Natural killer cell (primary cell): ENCODE measurements at regions not wholly inside any gene's neighbourhood (a gene's known extent, or its start where the extent isn't known, plus 50 kb on each side); places are given as distances from the start of the nearest gene placed in this dataset.

Experiments used
- ATAC-seq, 3 donors: fragments of 150-1000 bp in 2 of 3; fragments of 200-7000 bp in 1 of 3; cut with Tn5 transposase; 1 replicate in 1 of 3; 2 replicates in 2 of 3; pipeline ENCODE4 v1.10.0; 2021; ENCODE audit warnings: mild to moderate bottlenecking in 2 of 3, moderate library complexity in 2 of 3
- DNase-seq, 2 donors: peaks; one replicate each; pipeline versions ENCODE4 v3.0.0 to v3.0.0-alpha.2; 2013 to 2021; ENCODE audit warnings: mixed read lengths in 1 of 2
- H3K27ac ChIP-seq: one replicate; pipeline ENCODE4 v1.5.1; 2013; ENCODE audit warnings: mild to moderate bottlenecking, low read length
- H3K27me3 ChIP-seq: one replicate; pipeline ENCODE4 v1.6.1; 2013; ENCODE audit warnings: low read length; ENCODE audit not compliant: control insufficient read depth, insufficient read depth
- H3K36me3 ChIP-seq: one replicate; pipeline ENCODE4 v1.6.1; 2013; ENCODE audit warnings: low read length; ENCODE audit not compliant: control insufficient read depth, insufficient read depth
- H3K4me1 ChIP-seq: one replicate; pipeline ENCODE4 v1.6.1; 2013; ENCODE audit warnings: low read length; ENCODE audit not compliant: control insufficient read depth, insufficient read depth
- H3K4me3 ChIP-seq: one replicate; pipeline ENCODE4 v1.5.1; 2013; ENCODE audit warnings: low read length
- H3K9me3 ChIP-seq: one replicate; pipeline ENCODE4 v1.6.1; 2013; ENCODE audit warnings: low read length; ENCODE audit not compliant: control insufficient read depth, insufficient read depth
- H3K27ac Mint-ChIP-seq, 2 donors: one replicate each; pipeline ENCODE4 v1.8.0; 2022; ENCODE audit warnings: mild to moderate bottlenecking in 2 of 2, mixed read lengths in 2 of 2, moderate library complexity in 1 of 2
- H3K27me3 Mint-ChIP-seq, 2 donors: one replicate each; pipeline ENCODE4 v1.8.0; 2022; ENCODE audit warnings: low read depth in 2 of 2, mixed read lengths in 2 of 2
- H3K36me3 Mint-ChIP-seq: one replicate; pipeline ENCODE4 v1.8.0; 2022; ENCODE audit warnings: mixed read lengths
- H3K4me1 Mint-ChIP-seq, 2 donors: one replicate each; pipeline ENCODE4 v1.8.0; 2022; ENCODE audit warnings: mixed read lengths in 2 of 2
- H3K4me3 Mint-ChIP-seq: one replicate; pipeline ENCODE4 v1.8.0; 2022; ENCODE audit warnings: mild to moderate bottlenecking, moderate library complexity, mixed read lengths
- H3K9me3 Mint-ChIP-seq, 2 donors: one replicate each; pipeline ENCODE4 v1.8.0; 2022; ENCODE audit warnings: mixed read lengths in 2 of 2
- WGBS: methylation state at CpG from one replicate; pipeline ENCODE4 v1.1.7; 2013; ENCODE audit warnings: missing lambda C conversion rate; ENCODE audit not compliant: insufficient coverage; 5-methylcytosine and 5-hydroxymethylcytosine counted together
- intact Hi-C: fragments of 100-400 bp; cut with micrococcal nuclease; formaldehyde crosslinking; loops from one replicate; pipeline ENCODE4 v1.14.2; 2022
- TF ChIP-seq, protein P1 (sequence below): fragments of 200-600 bp; IDR thresholded peaks from one replicate; pipeline ENCODE4 v1.8.0; 2022; ENCODE audit warnings: antibody characterized with exemption

DNA sequence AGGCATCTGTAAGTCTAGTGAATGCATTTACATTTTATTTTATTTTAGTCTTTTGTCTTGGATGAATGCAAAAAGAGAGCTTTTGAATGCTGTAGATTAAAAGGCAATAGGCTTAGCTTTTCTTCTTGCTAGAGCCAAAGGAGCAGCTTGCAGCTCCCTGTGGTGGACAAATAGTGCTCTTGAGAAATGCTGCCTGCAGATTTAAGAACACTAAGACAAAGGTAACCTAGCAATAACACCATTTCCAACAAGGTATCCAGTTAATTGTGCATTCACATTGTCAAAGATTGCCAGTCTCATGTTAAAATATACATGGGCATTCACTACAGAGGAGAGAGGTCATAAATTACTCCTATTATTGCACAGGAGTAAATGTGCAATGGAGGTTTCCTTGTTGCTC is 859.2 kb upstream of the PRKX start:
- Histone ChIP-seq H3K4me1 (no peaks in the 10 kb centered on the region), H3K36me3 (no peaks in the 10 kb centered on the region), H3K27me3 (no peaks in the 10 kb centered on the region), H3K27ac (no peak overlapping the region), H3K4me3 (no peak overlapping the region), H3K9me3 (no peaks in the 10 kb centered on the region)
- H3K27ac Mint-ChIP-seq, result no peak overlapping the region
- DNase-seq (no peak), ATAC-seq (no peak)
- intact Hi-C loops, result no loop called here
- no peaks in the 10 kb centered on the region for H3K36me3 Mint-ChIP-seq
- peaks cover 3 to 6% of the 10 kb centered on the region in 2 donors for H3K9me3 Mint-ChIP-seq
- TF ChIP-seq, protein P1, sequence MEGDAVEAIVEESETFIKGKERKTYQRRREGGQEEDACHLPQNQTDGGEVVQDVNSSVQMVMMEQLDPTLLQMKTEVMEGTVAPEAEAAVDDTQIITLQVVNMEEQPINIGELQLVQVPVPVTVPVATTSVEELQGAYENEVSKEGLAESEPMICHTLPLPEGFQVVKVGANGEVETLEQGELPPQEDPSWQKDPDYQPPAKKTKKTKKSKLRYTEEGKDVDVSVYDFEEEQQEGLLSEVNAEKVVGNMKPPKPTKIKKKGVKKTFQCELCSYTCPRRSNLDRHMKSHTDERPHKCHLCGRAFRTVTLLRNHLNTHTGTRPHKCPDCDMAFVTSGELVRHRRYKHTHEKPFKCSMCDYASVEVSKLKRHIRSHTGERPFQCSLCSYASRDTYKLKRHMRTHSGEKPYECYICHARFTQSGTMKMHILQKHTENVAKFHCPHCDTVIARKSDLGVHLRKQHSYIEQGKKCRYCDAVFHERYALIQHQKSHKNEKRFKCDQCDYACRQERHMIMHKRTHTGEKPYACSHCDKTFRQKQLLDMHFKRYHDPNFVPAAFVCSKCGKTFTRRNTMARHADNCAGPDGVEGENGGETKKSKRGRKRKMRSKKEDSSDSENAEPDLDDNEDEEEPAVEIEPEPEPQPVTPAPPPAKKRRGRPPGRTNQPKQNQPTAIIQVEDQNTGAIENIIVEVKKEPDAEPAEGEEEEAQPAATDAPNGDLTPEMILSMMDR, result no peak
- H3K4me1 Mint-ChIP-seq, result no peaks in the 10 kb centered on the region
- no peaks in the 10 kb centered on the region for H3K27me3 Mint-ChIP-seq
- no peak overlapping the region for H3K4me3 Mint-ChIP-seq

DNA sequence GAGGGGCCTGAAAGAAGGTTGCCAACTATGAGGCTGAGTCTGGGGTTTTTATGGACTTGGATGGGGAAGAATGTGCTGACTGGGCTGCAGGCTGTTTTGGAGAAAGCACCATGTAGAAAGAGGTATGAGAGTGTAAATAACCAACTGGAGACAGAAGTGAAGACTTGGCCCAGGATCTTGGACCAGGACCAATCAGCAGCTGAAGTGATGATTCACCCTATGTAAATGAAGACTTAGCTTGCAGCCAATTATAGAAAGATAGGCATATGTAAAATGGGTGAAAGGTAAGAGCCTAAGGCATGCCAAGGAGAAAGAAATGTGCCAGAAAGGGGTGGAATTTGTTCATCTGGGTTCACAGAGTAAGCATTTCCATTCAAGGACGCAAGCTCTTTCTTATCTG is 856.7 kb upstream of the PRKX start:
- 78% methylated on average over 1 of the region's 1 CpG for WGBS
- intact Hi-C loops, result no loop called here
- no peaks in the 10 kb centered on the region for H3K9me3 ChIP-seq
- no peaks in the 10 kb centered on the region for H3K4me1 ChIP-seq
- H3K27ac ChIP-seq, result no peak overlapping the region
- no peaks in the 10 kb centered on the region for H3K4me1 Mint-ChIP-seq
- peaks cover 3 to 6% of the 10 kb centered on the region in 2 donors for H3K9me3 Mint-ChIP-seq
- no peak overlapping the region for H3K27ac Mint-ChIP-seq
- no peak for ATAC-seq
- no peaks in the 10 kb centered on the region for H3K36me3 ChIP-seq
- no peaks in the 10 kb centered on the region for H3K27me3 ChIP-seq
- H3K4me3 Mint-ChIP-seq, result no peak overlapping the region
- DNase-seq, result no peak
- TF ChIP-seq, protein P1, result no peak
- no peak overlapping the region for H3K4me3 ChIP-seq
- H3K27me3 Mint-ChIP-seq, result no peaks in the 10 kb centered on the region
- H3K36me3 Mint-ChIP-seq, result no peaks in the 10 kb centered on the region

DNA sequence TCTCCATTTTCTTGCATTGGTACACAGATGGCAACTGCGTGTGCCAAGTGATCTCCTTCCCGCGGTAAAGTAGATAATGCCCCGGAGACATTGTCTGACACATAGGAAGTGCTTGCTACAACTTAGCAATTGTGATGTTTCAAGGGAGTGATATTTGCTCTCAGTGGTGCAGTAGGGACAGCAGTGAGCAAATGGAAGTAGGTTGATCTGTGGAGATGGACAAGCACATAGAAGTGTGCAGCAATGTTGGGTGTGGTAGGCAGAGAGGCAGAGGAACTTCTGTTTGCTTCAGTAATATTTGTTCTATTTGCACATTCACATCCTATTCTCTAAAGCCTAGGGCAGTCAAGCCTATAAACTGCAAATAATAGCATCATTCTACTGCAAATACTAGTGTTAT is 846.7 kb upstream of the PRKX start:
- TF ChIP-seq, protein P1, result no peak
- Histone ChIP-seq H3K4me3 (no peak overlapping the region), H3K4me1 (no peaks in the 10 kb centered on the region), H3K27me3 (no peaks in the 10 kb centered on the region), H3K9me3 (no peaks in the 10 kb centered on the region), H3K36me3 (no peaks in the 10 kb centered on the region), H3K27ac (no peak overlapping the region)
- Mint-ChIP-seq H3K36me3 (no peaks in the 10 kb centered on the region), H3K27me3 (no peaks in the 10 kb centered on the region), H3K4me1 (no peaks in the 10 kb centered on the region), H3K27ac (no peak overlapping the region), H3K9me3 (peaks cover 0 to under 1% of the 10 kb centered on the region in 2 donors), H3K4me3 (no peak overlapping the region)
- no peak for ATAC-seq
- no peak for DNase-seq
- 91% methylated on average over 4 of the region's 4 CpGs for WGBS
- intact Hi-C loops, result no loop called here

DNA sequence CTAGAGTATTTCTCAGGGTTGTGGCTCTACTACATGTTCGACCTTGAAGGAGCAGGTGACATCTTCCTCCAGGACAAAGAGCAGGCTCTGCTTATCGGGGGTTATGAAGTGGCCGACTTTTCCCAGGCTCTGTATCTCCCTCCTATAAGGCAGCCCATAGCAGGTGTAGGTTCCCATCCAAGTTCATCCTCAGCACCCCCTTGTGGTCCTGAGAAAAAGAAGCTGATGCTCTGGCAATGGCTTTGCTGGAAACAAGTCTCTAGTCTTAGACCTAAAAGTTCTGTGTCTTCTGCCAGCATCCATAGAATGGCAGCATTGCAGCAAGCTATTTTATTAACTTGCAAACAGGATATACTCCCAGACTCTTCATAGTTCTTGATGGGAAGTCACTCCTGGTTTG is 836.6 kb upstream of the PRKX start:
- intact Hi-C loops, result no loop called here
- H3K36me3 Mint-ChIP-seq, result no peaks in the 10 kb centered on the region
- 96% methylated on average over 3 of the region's 3 CpGs for WGBS

More for the DNA sequence above, 836.6 kb upstream of the PRKX start:
- H3K9me3 ChIP-seq, result no peaks in the 10 kb centered on the region
- Mint-ChIP-seq H3K4me3 (no peak overlapping the region), H3K9me3 (no peaks in the 10 kb centered on the region), H3K27ac (no peak overlapping the region), H3K27me3 (no peaks in the 10 kb centered on the region), H3K4me1 (no peaks in the 10 kb centered on the region)
- no peaks in the 10 kb centered on the region for H3K4me1 ChIP-seq
- TF ChIP-seq, protein P1, result no peak
- H3K27ac ChIP-seq, result no peak overlapping the region
- H3K36me3 ChIP-seq, result no peaks in the 10 kb centered on the region
- no peak for ATAC-seq
- DNase-seq, result no peak
- no peak overlapping the region for H3K4me3 ChIP-seq
- no peaks in the 10 kb centered on the region for H3K27me3 ChIP-seq
